ENCODE measurements at regions not wholly inside any gene's neighbourhood (a gene's known extent, or its start where the extent isn't known, plus 50 kb on each side); places are given as distances from the start of the nearest gene placed in this dataset.

- H3K9me1 ChIP-seq (ENCODE audit: control insufficient read depth, extremely low read depth, insufficient read depth, low read length) = no peaks in the 10 kb centered on the region
- FAIRE-seq = no peak
- H3K4me3 ChIP-seq (ENCODE audit: control insufficient read depth in 2 of 3, extremely low read depth in 1 of 3, insufficient read depth in 2 of 3, low read depth in 1 of 3, low read length in 3 of 3) = no peak overlapping the region
- no peaks in the 10 kb centered on the region for H3K4me1 ChIP-seq (ENCODE audit: control insufficient read depth, extremely low read depth, insufficient read depth, low read length)
- DNase-seq (ENCODE audit: low read depth, low spot score) = no peak
- dilution Hi-C loops (cut with MboI; ENCODE audit: extremely low pct_ligation_motif_present, low sequenced_read_pairs) = no loop called here
- H3K27me3 ChIP-seq (ENCODE audit: control insufficient read depth, extremely low read depth, insufficient read depth, low read length) = no peaks in the 10 kb centered on the region
- no peak overlapping the region for H3K27ac ChIP-seq (ENCODE audit: control insufficient read depth, insufficient read depth, low read length)
- H3K9ac ChIP-seq (ENCODE audit: control insufficient read depth, extremely low read depth, insufficient read depth, low read length) = no peak overlapping the region
- no peak overlapping the region for H2AFZ ChIP-seq (ENCODE audit: control insufficient read depth, low read length)
- TF ChIP-seq CTCF (optimal IDR thresholded peaks at IDR 0.05 in 1 of 3, IDR thresholded peaks at IDR 0.05 in 1 of 3, conservative IDR thresholded peaks at IDR 0.05 in 1 of 3; ENCODE audit: extremely low read depth in 1 of 3, insufficient read depth in 2 of 3, low read length in 3 of 3) (no peak), EZH2 (IDR thresholded peaks at IDR 0.05; ENCODE audit: low read length) (no peak)
- no peaks in the 10 kb centered on the region for H3K36me3 ChIP-seq (ENCODE audit: control insufficient read depth in 2 of 2, extremely low read depth in 1 of 2, insufficient read depth in 2 of 2, low read length in 2 of 2)
- H3K4me2 ChIP-seq (ENCODE audit: control insufficient read depth, extremely low read depth, insufficient read depth, low read depth, low read length) = no peak overlapping the region
- H3K9me3 ChIP-seq (ENCODE audit: control insufficient read depth, low read depth, low read length) = no peaks in the 10 kb centered on the region
- no peaks in the 10 kb centered on the region for H3K79me2 ChIP-seq (ENCODE audit: control insufficient read depth, insufficient read depth, low read length)
- no peaks in the 10 kb centered on the region for H4K20me1 ChIP-seq (ENCODE audit: control insufficient read depth, extremely low read depth, insufficient read depth, low read length)
Measured at GRCh38 chr12:43117226-43117930, 434.6 kb downstream of the ADAMTS20 start.

DNA sequence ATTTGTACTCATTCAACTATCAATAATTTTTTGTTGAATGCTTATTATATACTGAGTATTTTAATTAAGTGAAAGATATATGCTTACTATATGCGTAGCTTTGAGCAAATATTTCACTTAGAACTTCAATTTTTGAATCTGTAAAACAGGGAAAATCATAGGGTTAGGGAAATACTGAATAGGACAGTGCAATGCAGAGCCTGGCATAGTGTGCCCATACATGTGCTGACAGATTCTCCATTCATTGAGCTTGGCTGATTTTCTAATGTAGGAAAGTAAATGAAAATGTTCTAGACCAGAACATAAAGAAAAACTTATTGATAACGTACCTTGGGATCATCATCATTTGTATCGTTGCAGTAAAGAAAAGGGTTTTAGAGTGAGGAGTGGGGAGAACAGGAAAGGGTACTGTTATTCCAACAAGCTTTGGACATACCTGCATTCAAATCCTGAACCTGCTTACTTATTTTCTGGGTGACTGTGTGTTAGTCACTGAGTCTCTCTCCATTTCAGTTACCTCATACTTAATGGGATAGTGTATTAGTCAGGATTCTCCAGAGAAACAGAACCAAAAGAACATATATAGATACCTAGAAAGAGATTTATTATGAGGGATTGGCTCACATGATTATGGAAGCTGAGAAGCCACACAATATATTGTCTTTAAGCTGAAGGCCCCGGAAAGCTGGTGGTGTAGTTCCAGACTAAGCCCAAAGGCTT is 436.4 kb downstream of the ADAMTS20 start:
- dilution Hi-C loops (cut with MboI; ENCODE audit: extremely low pct_ligation_motif_present, low sequenced_read_pairs) = no loop called here
- H3K9me1 ChIP-seq (ENCODE audit: control insufficient read depth, extremely low read depth, insufficient read depth, low read length) = no peaks in the 10 kb centered on the region
- TF ChIP-seq EZH2 (IDR thresholded peaks at IDR 0.05; ENCODE audit: low read length) = no peak
- no peak for TF ChIP-seq CTCF (optimal IDR thresholded peaks at IDR 0.05 in 1 of 3, IDR thresholded peaks at IDR 0.05 in 1 of 3, conservative IDR thresholded peaks at IDR 0.05 in 1 of 3; ENCODE audit: extremely low read depth in 1 of 3, insufficient read depth in 2 of 3, low read length in 3 of 3)
- FAIRE-seq (no peak), DNase-seq (ENCODE audit: low read depth, low spot score) (no peak)
- no peak overlapping the region for H3K27ac ChIP-seq (ENCODE audit: control insufficient read depth, insufficient read depth, low read length)
- H2AFZ ChIP-seq (ENCODE audit: control insufficient read depth, low read length) = no peak overlapping the region
- no peak overlapping the region for H3K4me3 ChIP-seq (ENCODE audit: control insufficient read depth in 2 of 3, extremely low read depth in 1 of 3, insufficient read depth in 2 of 3, low read depth in 1 of 3, low read length in 3 of 3)
- no peaks in the 10 kb centered on the region for H3K79me2 ChIP-seq (ENCODE audit: control insufficient read depth, insufficient read depth, low read length)
- no peaks in the 10 kb centered on the region for H3K27me3 ChIP-seq (ENCODE audit: control insufficient read depth, extremely low read depth, insufficient read depth, low read length)
- no peaks in the 10 kb centered on the region for H3K9me3 ChIP-seq (ENCODE audit: control insufficient read depth, low read depth, low read length)
- no peak overlapping the region for H3K9ac ChIP-seq (ENCODE audit: control insufficient read depth, extremely low read depth, insufficient read depth, low read length)
- no peaks in the 10 kb centered on the region for H3K4me1 ChIP-seq (ENCODE audit: control insufficient read depth, extremely low read depth, insufficient read depth, low read length)
- no peak overlapping the region for H3K4me2 ChIP-seq (ENCODE audit: control insufficient read depth, extremely low read depth, insufficient read depth, low read depth, low read length)
- H3K36me3 ChIP-seq (ENCODE audit: control insufficient read depth in 2 of 2, extremely low read depth in 1 of 2, insufficient read depth in 2 of 2, low read length in 2 of 2) = no peaks in the 10 kb centered on the region
- no peaks in the 10 kb centered on the region for H4K20me1 ChIP-seq (ENCODE audit: control insufficient read depth, extremely low read depth, insufficient read depth, low read length)

All from keratinocyte (primary cell).